ENCODE measurements at regions not wholly inside any gene's neighbourhood (a gene's known extent, or its start where the extent isn't known, plus 50 kb on each side); places are given as distances from the start of the nearest gene placed in this dataset.

DNA sequence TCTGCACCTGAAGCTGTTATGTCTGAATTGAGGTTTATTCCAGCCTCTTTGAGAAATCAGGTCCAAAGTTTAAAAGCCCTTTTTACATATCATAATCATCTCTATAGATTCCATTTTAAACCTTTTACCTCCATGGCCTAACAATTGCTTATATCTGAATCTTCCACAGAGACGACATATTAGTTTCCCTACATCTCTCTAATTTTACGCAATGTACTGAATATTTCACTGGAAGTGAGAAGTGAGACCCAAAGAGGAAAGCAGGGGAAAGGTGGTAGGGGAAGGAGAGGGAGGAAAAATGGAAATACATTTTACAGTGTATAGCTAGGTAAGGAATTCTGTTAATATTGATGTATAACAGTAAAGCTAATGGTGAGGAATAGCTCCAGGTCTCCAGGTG, 189.6 kb downstream of the MZT1 start:
- TF ChIP-seq POLR2A (IDR thresholded peaks at IDR 0.05) = no peak
- TF ChIP-seq, protein P1, sequence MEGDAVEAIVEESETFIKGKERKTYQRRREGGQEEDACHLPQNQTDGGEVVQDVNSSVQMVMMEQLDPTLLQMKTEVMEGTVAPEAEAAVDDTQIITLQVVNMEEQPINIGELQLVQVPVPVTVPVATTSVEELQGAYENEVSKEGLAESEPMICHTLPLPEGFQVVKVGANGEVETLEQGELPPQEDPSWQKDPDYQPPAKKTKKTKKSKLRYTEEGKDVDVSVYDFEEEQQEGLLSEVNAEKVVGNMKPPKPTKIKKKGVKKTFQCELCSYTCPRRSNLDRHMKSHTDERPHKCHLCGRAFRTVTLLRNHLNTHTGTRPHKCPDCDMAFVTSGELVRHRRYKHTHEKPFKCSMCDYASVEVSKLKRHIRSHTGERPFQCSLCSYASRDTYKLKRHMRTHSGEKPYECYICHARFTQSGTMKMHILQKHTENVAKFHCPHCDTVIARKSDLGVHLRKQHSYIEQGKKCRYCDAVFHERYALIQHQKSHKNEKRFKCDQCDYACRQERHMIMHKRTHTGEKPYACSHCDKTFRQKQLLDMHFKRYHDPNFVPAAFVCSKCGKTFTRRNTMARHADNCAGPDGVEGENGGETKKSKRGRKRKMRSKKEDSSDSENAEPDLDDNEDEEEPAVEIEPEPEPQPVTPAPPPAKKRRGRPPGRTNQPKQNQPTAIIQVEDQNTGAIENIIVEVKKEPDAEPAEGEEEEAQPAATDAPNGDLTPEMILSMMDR (IDR thresholded peaks at IDR 0.05) = no peak

Data from Peyer's patch (tissue), 4 donors.